OCI-LY1 (cell line): ENCODE measurements at regions not wholly inside any gene's neighbourhood (a gene's known extent, or its start where the extent isn't known, plus 50 kb on each side); places are given as distances from the start of the nearest gene placed in this dataset.

Experiments
- CTCF ChIP-seq: fragments of 200-600 bp; sonication (generic), shearing (Covaris generic); IDR thresholded peaks from 2 replicates; pipeline ENCODE4 v1.5.1; 2017; ENCODE audit warnings: mild to moderate bottlenecking, antibody characterized with exemption, low read length, moderate library complexity, mixed read lengths
- EZH2 ChIP-seq: fragments of 200-600 bp; sonication (generic), shearing (Covaris generic); IDR thresholded peaks from 2 replicates; pipeline ENCODE4 v1.8.0; 2017; ENCODE audit warnings: borderline replicate concordance, mixed run types, mild to moderate bottlenecking, antibody characterized with exemption, low read length, moderate library complexity, mixed read lengths

- no peak for TF ChIP-seq CTCF
- no peak for TF ChIP-seq EZH2
Observed at GRCh38 chr17:43327421-43327820, 71.4 kb upstream of the ARL4D start.
